Hematopoietic multipotent progenitor cell treated with erythropoietin and hydrocortisone succinate and interleukin-3 and kit ligand, for 6 days (in vitro differentiated cells): ENCODE measurements at regions not wholly inside any gene's neighbourhood (a gene's known extent, or its start where the extent isn't known, plus 50 kb on each side); places are given as distances from the start of the nearest gene placed in this dataset.
A peak's percentile ranks its signal among the peaks of the same experiment; 100 is the strongest.

Experiments
- DNase-seq: peaks from one replicate; pipeline ENCODE4 v3.0.0-alpha.2; 2015

- no peak for DNase-seq
Measured at GRCh38 chr2:223107825-223108224, 55.8 kb downstream of the KCNE4 start.

GRCh38 chr2:223108351-223109050 is 56.5 kb downstream of the KCNE4 start:
- no peak for DNase-seq

- DNase-seq: no peak
Measured at GRCh38 chr2:223109341-223109740, 57.4 kb downstream of the KCNE4 start.

GRCh38 chr2:223113161-223113560 is 61.2 kb downstream of the KCNE4 start:
- no peak for DNase-seq

- no peak for DNase-seq
Measured at GRCh38 chr2:223114170-223114569, 62.2 kb downstream of the KCNE4 start.

- DNase-seq: no peak
Measured at GRCh38 chr2:223114917-223115316, 62.9 kb downstream of the KCNE4 start.

GRCh38 chr2:223117533-223117932 is 65.5 kb downstream of the KCNE4 start:
- DNase-seq: no peak

GRCh38 chr2:223121283-223121682 is 69.3 kb downstream of the KCNE4 start:
- DNase-seq: no peak

- no peak for DNase-seq
Measured at GRCh38 chr2:223122781-223123180, 70.8 kb downstream of the KCNE4 start.

- DNase-seq: no peak
Measured at GRCh38 chr2:223123855-223124610, 72.0 kb downstream of the KCNE4 start.

- DNase-seq: no peak
Measured at GRCh38 chr2:223141606-223142005, 89.6 kb downstream of the KCNE4 start.

- DNase-seq: no peak
Measured at GRCh38 chr2:223142118-223142517, 90.1 kb downstream of the KCNE4 start.

GRCh38 chr2:223147431-223147830 is 95.4 kb downstream of the KCNE4 start:
- no peak for DNase-seq

GRCh38 chr2:223148516-223148915 is 96.5 kb downstream of the KCNE4 start:
- no peak for DNase-seq

GRCh38 chr2:223155956-223156355 is 104.0 kb downstream of the KCNE4 start:
- no peak for DNase-seq

GRCh38 chr2:223161873-223162458 is 110.0 kb downstream of the KCNE4 start:
- no peak for DNase-seq

- DNase-seq: peak; percentile 1
Measured at GRCh38 chr2:223165423-223166214, 113.6 kb downstream of the KCNE4 start.

- no peak for DNase-seq
Measured at GRCh38 chr2:223166215-223166493, 114.2 kb downstream of the KCNE4 start.

- no peak for DNase-seq
Measured at GRCh38 chr2:223166983-223167650, 115.1 kb downstream of the KCNE4 start.

- DNase-seq: no peak
Measured at GRCh38 chr2:223169830-223170605, 118.0 kb downstream of the KCNE4 start.

- DNase-seq: no peak
Measured at GRCh38 chr2:223176970-223177369, 125.0 kb downstream of the KCNE4 start.

GRCh38 chr2:223180463-223180862 is 128.5 kb downstream of the KCNE4 start:
- no peak for DNase-seq
